T-helper 1 cell treated with Interleukin-12 subunit alpha and Interleukin-12 subunit beta and Interleukin-4 antibody, amounts not matched to agents 30 μg/mL and 1 μg/mL, for 36 hours (primary cell): ENCODE measurements at regions not wholly inside any gene's neighbourhood (a gene's known extent, or its start where the extent isn't known, plus 50 kb on each side); places are given as distances from the start of the nearest gene placed in this dataset.

Experiments used
- H3K27ac Mint-ChIP-seq: one replicate; pipeline ENCODE4 v1.8.0; 2021; ENCODE audit warnings: mild to moderate bottlenecking, mixed read lengths
- H3K27me3 Mint-ChIP-seq: one replicate; pipeline ENCODE4 v1.8.0; 2021; ENCODE audit warnings: low read depth, mixed read lengths
- H3K36me3 Mint-ChIP-seq: one replicate; pipeline ENCODE4 v1.8.0; 2021; ENCODE audit warnings: low read depth, mixed read lengths
- H3K4me1 Mint-ChIP-seq: one replicate; pipeline ENCODE4 v1.8.0; 2021; ENCODE audit warnings: low read depth, mixed read lengths
- H3K4me3 Mint-ChIP-seq: one replicate; pipeline ENCODE4 v1.8.0; 2021; ENCODE audit warnings: mild to moderate bottlenecking, moderate library complexity, mixed read lengths
- H3K9me3 Mint-ChIP-seq: one replicate; pipeline ENCODE4 v1.8.0; 2021; ENCODE audit warnings: mixed read lengths

- Mint-ChIP-seq H3K4me3 (no peak overlapping the region), H3K27me3 (peaks cover 40% of the 10 kb centered on the region), H3K4me1 (no peaks in the 10 kb centered on the region), H3K9me3 (no peaks in the 10 kb centered on the region), H3K36me3 (no peaks in the 10 kb centered on the region), H3K27ac (no peak overlapping the region)
Measured at GRCh38 chr3:124599779-124600693, 130.2 kb upstream of the UMPS start.

- Mint-ChIP-seq H3K27me3 (peaks cover 39% of the 10 kb centered on the region), H3K9me3 (no peaks in the 10 kb centered on the region), H3K4me3 (no peak overlapping the region), H3K27ac (no peak overlapping the region), H3K36me3 (no peaks in the 10 kb centered on the region), H3K4me1 (no peaks in the 10 kb centered on the region)
Measured at GRCh38 chr3:124600765-124601164, 129.5 kb upstream of the UMPS start.

GRCh38 chr3:124601190-124601589 is 129.1 kb upstream of the UMPS start:
- peaks cover 34% of the 10 kb centered on the region for H3K27me3 Mint-ChIP-seq
- H3K4me3 Mint-ChIP-seq: no peak overlapping the region
- no peaks in the 10 kb centered on the region for H3K9me3 Mint-ChIP-seq
- no peaks in the 10 kb centered on the region for H3K36me3 Mint-ChIP-seq
- no peak overlapping the region for H3K27ac Mint-ChIP-seq
- no peaks in the 10 kb centered on the region for H3K4me1 Mint-ChIP-seq

- Mint-ChIP-seq H3K27ac (no peak overlapping the region), H3K9me3 (no peaks in the 10 kb centered on the region), H3K27me3 (peaks cover 26% of the 10 kb centered on the region), H3K4me3 (no peak overlapping the region), H3K4me1 (no peaks in the 10 kb centered on the region), H3K36me3 (no peaks in the 10 kb centered on the region)
Measured at GRCh38 chr3:124602980-124603627, 127.1 kb upstream of the UMPS start.

- H3K4me1 Mint-ChIP-seq: no peaks in the 10 kb centered on the region
- H3K36me3 Mint-ChIP-seq: no peaks in the 10 kb centered on the region
- H3K4me3 Mint-ChIP-seq: no peak overlapping the region
- no peak overlapping the region for H3K27ac Mint-ChIP-seq
- peaks cover 23% of the 10 kb centered on the region for H3K27me3 Mint-ChIP-seq
- H3K9me3 Mint-ChIP-seq: no peaks in the 10 kb centered on the region
Measured at GRCh38 chr3:124605781-124606579, 124.3 kb upstream of the UMPS start.

GRCh38 chr3:124607163-124607562 is 123.1 kb upstream of the UMPS start:
- no peaks in the 10 kb centered on the region for H3K36me3 Mint-ChIP-seq
- H3K4me1 Mint-ChIP-seq: no peaks in the 10 kb centered on the region
- no peak overlapping the region for H3K4me3 Mint-ChIP-seq
- no peak overlapping the region for H3K27ac Mint-ChIP-seq
- H3K9me3 Mint-ChIP-seq: no peaks in the 10 kb centered on the region
- H3K27me3 Mint-ChIP-seq: peaks cover 26% of the 10 kb centered on the region

- Mint-ChIP-seq H3K9me3 (no peaks in the 10 kb centered on the region), H3K27ac (no peak overlapping the region), H3K36me3 (no peaks in the 10 kb centered on the region), H3K4me1 (no peaks in the 10 kb centered on the region), H3K4me3 (no peak overlapping the region), H3K27me3 (peaks cover 17% of the 10 kb centered on the region)
Measured at GRCh38 chr3:124609402-124609801, 120.8 kb upstream of the UMPS start.

GRCh38 chr3:124610130-124610529 is 120.1 kb upstream of the UMPS start:
- peaks cover 23% of the 10 kb centered on the region for H3K27me3 Mint-ChIP-seq
- no peaks in the 10 kb centered on the region for H3K9me3 Mint-ChIP-seq
- H3K27ac Mint-ChIP-seq: no peak overlapping the region

GRCh38 chr3:124611520-124611919 is 118.7 kb upstream of the UMPS start:
- H3K27ac Mint-ChIP-seq: no peak overlapping the region
- H3K4me3 Mint-ChIP-seq: no peak overlapping the region
- H3K27me3 Mint-ChIP-seq: peaks cover 26% of the 10 kb centered on the region
- peaks cover 3% of the 10 kb centered on the region for H3K4me1 Mint-ChIP-seq
- no peaks in the 10 kb centered on the region for H3K36me3 Mint-ChIP-seq
- H3K9me3 Mint-ChIP-seq: no peaks in the 10 kb centered on the region

More at GRCh38 chr3:124610130-124610529, 120.1 kb upstream of the UMPS start:
- Mint-ChIP-seq H3K4me1 (no peaks in the 10 kb centered on the region), H3K4me3 (no peak overlapping the region), H3K36me3 (no peaks in the 10 kb centered on the region)

- Mint-ChIP-seq H3K9me3 (no peaks in the 10 kb centered on the region), H3K4me1 (peaks cover 21% of the 10 kb centered on the region)
Measured at GRCh38 chr3:124615896-124616543, 114.2 kb upstream of the UMPS start.

GRCh38 chr3:124617177-124617576 is 113.1 kb upstream of the UMPS start:
- Mint-ChIP-seq H3K27ac (no peak overlapping the region), H3K9me3 (no peaks in the 10 kb centered on the region), H3K36me3 (peaks cover 2% of the 10 kb centered on the region), H3K4me3 (no peak overlapping the region), H3K27me3 (peaks cover 9% of the 10 kb centered on the region), H3K4me1 (peaks cover 27% of the 10 kb centered on the region)

More at GRCh38 chr3:124615896-124616543, 114.2 kb upstream of the UMPS start:
- Mint-ChIP-seq H3K27ac (no peak overlapping the region), H3K27me3 (peaks cover 17% of the 10 kb centered on the region), H3K4me3 (no peak overlapping the region), H3K36me3 (peaks cover 2% of the 10 kb centered on the region)

GRCh38 chr3:124619887-124620599 is 110.2 kb upstream of the UMPS start:
- peaks cover 10% of the 10 kb centered on the region for H3K27me3 Mint-ChIP-seq
- peaks cover 29% of the 10 kb centered on the region for H3K4me1 Mint-ChIP-seq
- no peaks in the 10 kb centered on the region for H3K9me3 Mint-ChIP-seq
- H3K27ac Mint-ChIP-seq: peak overlapping the region; percentile 78
- peak overlapping the region; percentile 50 for H3K4me3 Mint-ChIP-seq
- peaks cover 2% of the 10 kb centered on the region for H3K36me3 Mint-ChIP-seq

- H3K9me3 Mint-ChIP-seq: no peaks in the 10 kb centered on the region
- peaks cover 29% of the 10 kb centered on the region for H3K4me1 Mint-ChIP-seq
- peaks cover 2% of the 10 kb centered on the region for H3K36me3 Mint-ChIP-seq
- peak overlapping the region; percentile 78 for H3K27ac Mint-ChIP-seq
- peaks cover 9% of the 10 kb centered on the region for H3K27me3 Mint-ChIP-seq
- peak overlapping the region; percentile 47 for H3K4me3 Mint-ChIP-seq
Measured at GRCh38 chr3:124620600-124621063, 109.6 kb upstream of the UMPS start.
